PC-9 (cell line): ENCODE measurements at regions not wholly inside any gene's neighbourhood (a gene's known extent, or its start where the extent isn't known, plus 50 kb on each side); places are given as distances from the start of the nearest gene placed in this dataset.

Source experiments
- BruUV-seq: library from RNA; stranded (reverse); fragments of 400-500 nt; replicated peaks from 2 replicates; lab custom pipeline; 2021; lab: Mats Ljungman, UMichigan
- CTCF ChIA-PET: fragments of 300-600 bp; sonication (Branson Sonifier 250); formaldehyde crosslinking; loops from one replicate; lab custom pipeline; 2022; ENCODE audit warnings: antibody characterized with exemption; lab: Charles Lee
- POLR2A ChIA-PET: fragments of 300-600 bp; sonication (Branson Sonifier 250); formaldehyde crosslinking; loops from one replicate; lab custom pipeline; 2022; ENCODE audit warnings: antibody characterized with exemption; ENCODE audit not compliant: unreplicated experiment; lab: Charles Lee
- DNase-seq, 2 experiments: peaks; one replicate each; pipeline versions ENCODE4 v3.0.0 to v3.0.0-alpha.2; 2015 to 2022; ENCODE audit warnings: mixed read lengths in 1 of 2
- H2AFZ ChIP-seq: fragments of 200-600 bp; sonication (generic); 2 replicates; pipeline ENCODE4 v1.8.1; 2017; ENCODE audit warnings: antibody characterized with exemption
- H3F3A ChIP-seq: fragments of 200-600 bp; sonication (generic); 2 replicates; pipeline ENCODE4 v1.8.1; 2017; ENCODE audit warnings: antibody characterized with exemption, mild to moderate bottlenecking, low read depth; ENCODE audit not compliant: insufficient read depth
- H3K27ac ChIP-seq: fragments of 200-600 bp; sonication (generic); 2 replicates; pipeline ENCODE4 v1.6.1; 2016; ENCODE audit warnings: mixed run types
- H3K27me3 ChIP-seq: fragments of 200-600 bp; sonication (generic); 2 replicates; pipeline ENCODE4 v1.6.1; 2016; ENCODE audit warnings: low read depth, mixed run types; ENCODE audit not compliant: insufficient read depth
- H3K36me3 ChIP-seq: fragments of 200-600 bp; sonication (generic); 2 replicates; pipeline ENCODE4 v1.6.1; 2016; ENCODE audit warnings: low read depth, mixed run types
- H3K4me1 ChIP-seq: fragments of 200-600 bp; sonication (generic); replicated peaks from 2 replicates; pipeline ENCODE4 v1.6.1; 2016; ENCODE audit warnings: mixed run types; ENCODE audit not compliant: insufficient read depth
- H3K4me2 ChIP-seq: fragments of 200-600 bp; sonication (generic); 2 replicates; pipeline ENCODE4 v1.6.1; 2017; ENCODE audit warnings: mixed run types
- H3K4me3 ChIP-seq: fragments of 200-600 bp; sonication (generic); 2 replicates; pipeline ENCODE4 v1.6.1; 2016; ENCODE audit warnings: mixed run types
- H3K79me2 ChIP-seq: fragments of 200-600 bp; sonication (generic); 2 replicates; pipeline ENCODE4 v1.6.1; 2017; ENCODE audit warnings: low read depth, mixed run types
- H3K9me2 ChIP-seq: fragments of 200-600 bp; sonication (generic); 2 replicates; pipeline ENCODE4 v1.8.1; 2017; ENCODE audit warnings: mild to moderate bottlenecking; ENCODE audit not compliant: insufficient read depth
- H3K9me3 ChIP-seq: fragments of 200-600 bp; sonication (generic); 2 replicates; pipeline ENCODE4 v1.8.1; 2016; ENCODE audit warnings: low read depth; ENCODE audit not compliant: insufficient read depth
- H4K20me1 ChIP-seq: fragments of 200-600 bp; sonication (generic); 2 replicates; pipeline ENCODE4 v1.8.1; 2017; ENCODE audit not compliant: insufficient read depth
- CTCF ChIP-seq: fragments of 200-600 bp; sonication (generic); conservative IDR thresholded peaks from 2 replicates; pipeline ENCODE4 v1.6.1; 2017; ENCODE audit warnings: mixed run types, antibody characterized with exemption, mild to moderate bottlenecking, moderate library complexity
- EZH2 ChIP-seq: fragments of 200-600 bp; sonication (generic); IDR thresholded peaks from 2 replicates; pipeline ENCODE4 v1.8.0; 2017; ENCODE audit warnings: antibody characterized with exemption, low read depth
- intact Hi-C: fragments of 100-400 bp; cut with micrococcal nuclease; formaldehyde crosslinking; loops from one replicate; pipeline ENCODE4 v1.10.0; 2022; ENCODE audit not compliant: unreplicated experiment

DNA sequence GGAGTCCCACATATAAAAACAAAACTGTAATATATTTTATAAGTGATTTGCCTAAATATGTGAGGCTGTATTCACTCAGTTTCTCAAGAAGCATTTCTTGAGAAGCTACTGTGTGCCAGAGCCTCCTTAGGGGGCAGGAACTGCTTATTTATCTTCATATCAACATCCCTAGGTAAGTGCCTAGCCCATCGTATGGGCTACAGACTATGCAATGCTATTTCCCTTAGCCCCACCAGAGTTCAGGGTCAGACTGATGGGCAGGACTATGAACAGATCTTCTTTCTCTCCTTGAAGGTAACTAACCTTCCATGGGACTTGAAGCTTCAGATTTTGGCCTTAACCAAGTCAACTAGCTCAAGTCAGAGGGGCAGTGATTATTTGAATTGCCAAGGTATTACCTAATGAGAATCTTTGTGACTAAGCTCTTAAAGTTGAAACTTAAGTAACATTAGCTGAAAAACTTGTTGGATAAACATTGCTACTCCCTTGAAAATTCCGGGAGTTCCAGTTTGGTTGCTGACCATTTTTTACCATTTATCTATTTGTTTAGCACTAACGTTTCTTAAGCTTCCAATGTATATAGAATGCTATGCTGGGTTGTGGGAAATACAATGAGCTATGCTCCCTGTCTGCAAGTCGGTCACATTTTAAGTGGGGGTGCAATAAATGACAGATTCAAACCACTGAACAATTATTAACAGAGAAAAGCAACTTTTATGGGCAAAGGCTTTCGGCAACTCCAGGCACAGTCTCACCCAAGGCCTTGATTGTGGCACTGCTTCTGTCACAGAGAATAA is 85.2 kb downstream of the GPR88 start:
- ChIA-PET CTCF (no interaction called here), POLR2A (interaction anchor here (0.5 kb wide), 1 partner anchor 403 kb away, joined by 3 read pairs; the partner anchor contains the start of gene DPH5)
- Histone ChIP-seq H3K36me3 (no peaks in the 10 kb centered on the region), H3K4me3 (peak overlapping the region; percentile 2; the same call in 1 of the 2 replicates), H4K20me1 (no peaks in the 10 kb centered on the region), H3K4me2 (peak overlapping the region; percentile 67), H3K4me1 (peaks cover 64% of the 10 kb centered on the region), H3K79me2 (no peaks in the 10 kb centered on the region), H3K9me3 (peaks cover 4% of the 10 kb centered on the region; the same call in 1 of the 2 replicates), H3K9me2 (no peaks in the 10 kb centered on the region), H2AFZ (peak overlapping the region; percentile 34; the same call in 1 of the 2 replicates), H3K27ac (peak overlapping the region; percentile 96), H3F3A (peaks cover 36% of the 10 kb centered on the region), H3K27me3 (no peaks in the 10 kb centered on the region)
- DNase-seq: peak in 1 of 2 experiments; percentile 99
- BruUV-seq: no TSS peak
- no peak for TF ChIP-seq CTCF
- TF ChIP-seq EZH2: no peak
- intact Hi-C loops: loop anchor here (2.0 kb wide), 1 partner anchor 92 kb away; no protein-coding TSS in a partner anchor

DNA sequence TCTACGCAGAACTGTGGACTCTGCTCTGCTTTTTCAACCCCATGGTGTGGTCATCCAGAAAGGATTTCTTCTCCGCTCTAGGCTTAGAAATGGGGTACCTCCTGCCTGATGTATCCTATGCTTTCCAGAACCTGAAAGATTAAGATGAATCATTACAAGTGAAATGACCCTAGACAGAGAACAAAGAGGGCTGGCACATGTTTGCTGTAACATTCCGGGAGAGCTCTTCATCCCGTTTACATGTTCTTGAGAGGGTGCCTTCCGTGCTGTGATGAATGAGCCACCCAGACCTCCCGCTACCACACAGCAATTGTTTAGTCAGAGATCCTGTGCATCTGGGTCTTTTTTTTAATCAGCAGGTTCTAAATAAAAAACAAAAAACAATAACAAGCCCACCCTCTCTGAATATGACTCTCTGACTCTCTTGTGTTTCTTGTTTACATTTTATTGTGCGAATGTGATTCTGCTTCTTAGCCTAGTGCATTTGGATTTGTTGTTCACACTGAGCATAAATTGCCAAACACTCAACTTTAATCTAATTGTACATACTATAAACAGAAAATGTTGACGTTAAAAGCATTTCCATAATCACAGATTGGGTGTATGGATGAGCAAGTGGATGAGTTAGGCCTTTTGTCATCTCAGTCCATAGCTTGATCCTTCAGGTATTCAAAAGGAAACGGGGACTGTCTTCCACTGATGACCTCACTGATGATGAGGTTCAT is 87.1 kb downstream of the GPR88 start:
- Histone ChIP-seq H3K36me3 (no peaks in the 10 kb centered on the region), H3K27ac (peak overlapping the region; percentile 96; the same call in 1 of the 2 replicates), H3K4me2 (no peak overlapping the region), H3F3A (peaks cover 36% of the 10 kb centered on the region), H4K20me1 (no peaks in the 10 kb centered on the region), H3K79me2 (no peaks in the 10 kb centered on the region), H3K4me3 (no peak overlapping the region), H3K9me2 (no peaks in the 10 kb centered on the region), H2AFZ (no peak overlapping the region), H3K4me1 (peaks cover 64% of the 10 kb centered on the region), H3K9me3 (peaks cover 4% of the 10 kb centered on the region), H3K27me3 (no peaks in the 10 kb centered on the region)
- DNase-seq: no peak
- TF ChIP-seq EZH2 (no peak), CTCF (no peak)
- CTCF ChIA-PET: no interaction called here
- POLR2A ChIA-PET: no interaction called here
- intact Hi-C loops: no loop called here
- no TSS peak for BruUV-seq

DNA sequence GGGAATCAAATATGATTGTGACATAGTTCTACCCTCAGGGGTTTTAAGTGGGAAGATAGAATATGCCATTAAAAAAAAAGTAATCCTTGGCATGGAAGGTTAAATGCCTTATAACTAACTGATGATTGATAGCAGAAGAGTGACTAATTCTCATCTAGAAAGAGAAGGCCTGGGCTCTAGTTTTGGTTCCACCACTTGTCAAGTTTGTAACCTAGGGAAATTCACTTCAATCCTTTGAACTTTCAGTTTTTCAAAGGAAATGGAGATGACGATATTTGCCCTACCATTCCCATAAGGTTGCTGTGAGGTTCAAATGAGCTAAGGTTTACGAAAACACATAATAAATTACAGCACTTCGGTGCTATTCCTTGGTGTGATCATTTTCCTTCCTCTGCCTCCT is 88.5 kb downstream of the GPR88 start:
- no peaks in the 10 kb centered on the region for H4K20me1 ChIP-seq
- POLR2A ChIA-PET: no interaction called here
- intact Hi-C loops: no loop called here
- H3K4me3 ChIP-seq: no peak overlapping the region
- no peak overlapping the region for H3K4me2 ChIP-seq
- peaks cover 69% of the 10 kb centered on the region for H3K4me1 ChIP-seq
- H3K9me3 ChIP-seq: peaks cover 4% of the 10 kb centered on the region
- H3K79me2 ChIP-seq: no peaks in the 10 kb centered on the region
- no peak for TF ChIP-seq EZH2
- no peak for TF ChIP-seq CTCF
- H3K27me3 ChIP-seq: no peaks in the 10 kb centered on the region
- peak overlapping the region; percentile 43 for H3K27ac ChIP-seq
- H3K9me2 ChIP-seq: no peaks in the 10 kb centered on the region
- peaks cover 41% of the 10 kb centered on the region for H3F3A ChIP-seq
- BruUV-seq: no TSS peak
- H3K36me3 ChIP-seq: no peaks in the 10 kb centered on the region
- CTCF ChIA-PET: no interaction called here
- DNase-seq: peak in 1 of 2 experiments; percentile 74
- no peak overlapping the region for H2AFZ ChIP-seq
